ENCODE measurements at regions not wholly inside any gene's neighbourhood (a gene's known extent, or its start where the extent isn't known, plus 50 kb on each side); places are given as distances from the start of the nearest gene placed in this dataset.

DNA sequence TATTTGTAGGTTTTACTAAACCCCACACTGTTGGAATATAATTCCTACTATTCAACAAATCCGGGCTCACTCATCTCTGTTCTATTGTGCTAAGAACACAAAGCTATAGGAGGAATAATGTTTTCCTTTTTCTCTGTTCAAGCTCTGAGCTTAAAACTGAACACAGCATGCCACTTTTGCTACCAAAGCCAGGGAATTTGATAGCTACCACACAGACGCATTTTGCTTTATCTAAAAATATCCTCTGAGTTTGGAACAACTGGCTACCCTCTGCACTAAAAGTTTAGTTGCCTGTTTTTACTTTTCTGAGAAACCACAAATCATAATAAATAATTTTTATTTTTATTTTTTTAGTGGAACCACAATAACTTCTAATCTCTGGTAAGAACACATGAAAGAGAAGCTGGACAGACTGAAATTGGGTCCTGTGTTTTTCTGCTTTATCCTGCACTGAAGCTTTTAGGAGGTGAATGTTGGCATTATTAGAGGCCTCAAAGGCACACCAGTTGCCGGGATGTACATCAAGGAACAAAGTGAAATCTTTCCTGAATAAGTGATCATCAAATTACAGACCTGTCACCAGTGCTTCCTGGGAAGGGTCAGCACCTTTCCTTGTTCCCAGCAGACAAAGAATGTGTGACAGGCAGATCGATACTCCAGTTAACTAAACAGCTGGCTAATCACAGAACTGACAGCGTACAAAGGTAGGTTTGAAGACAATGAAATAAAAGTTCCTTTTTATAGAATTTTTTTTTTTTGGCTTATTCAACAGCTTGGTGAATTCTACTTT is 523.2 kb upstream of the TENM4 start:
- DNase-seq, result no peak

- DNase-seq, result no peak
These were observed 519.6 kb upstream of the TENM4 start for GRCh38 chr11:79960461-79960860.

- DNase-seq, result no peak
These were observed 518.5 kb upstream of the TENM4 start for GRCh38 chr11:79959318-79959717.

DNA sequence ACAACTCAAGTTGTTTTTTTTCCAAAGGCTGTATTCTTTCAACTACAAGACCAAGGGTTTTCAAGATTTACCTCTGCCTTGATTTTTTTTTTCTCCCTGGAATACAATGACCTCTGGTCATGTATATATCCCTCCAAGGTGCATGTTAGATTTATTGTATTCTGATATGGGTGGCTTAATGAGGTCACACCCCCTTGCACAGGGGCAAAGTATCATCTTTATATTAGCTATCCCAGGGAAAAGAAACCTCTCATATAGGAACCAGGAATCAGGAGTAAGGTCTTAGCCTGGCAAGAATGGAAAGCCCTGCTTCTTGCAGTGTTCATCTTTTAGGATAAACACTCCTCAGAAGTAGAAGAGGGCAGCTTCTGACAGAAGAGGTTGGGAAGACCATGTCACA is 516.9 kb upstream of the TENM4 start:
- no peak for DNase-seq

GRCh38 chr11:79956061-79956460 is 515.2 kb upstream of the TENM4 start:
- DNase-seq, result no peak

- no peak for DNase-seq
These were observed 512.8 kb upstream of the TENM4 start for GRCh38 chr11:79953629-79954028.

DNA sequence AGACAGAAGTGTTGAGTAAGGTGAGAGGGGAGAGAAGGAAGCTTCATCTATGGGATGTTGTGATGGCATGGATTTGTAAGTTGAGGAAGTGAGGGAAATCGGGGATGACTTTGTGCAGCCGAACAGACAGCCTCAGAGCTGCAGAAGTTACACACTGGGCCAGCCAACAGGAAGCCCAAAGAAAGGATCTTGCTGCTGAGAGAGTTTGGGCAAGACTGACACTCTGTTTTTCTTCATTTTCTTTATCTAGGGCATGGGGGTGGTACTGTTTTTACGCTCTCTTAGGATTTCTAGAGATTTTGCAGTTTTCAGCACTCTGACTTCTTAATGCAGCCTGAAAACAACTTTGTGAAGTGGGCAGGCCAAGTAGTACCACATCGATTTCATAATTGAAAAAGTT is 509.9 kb upstream of the TENM4 start:
- no peak for DNase-seq

DNA sequence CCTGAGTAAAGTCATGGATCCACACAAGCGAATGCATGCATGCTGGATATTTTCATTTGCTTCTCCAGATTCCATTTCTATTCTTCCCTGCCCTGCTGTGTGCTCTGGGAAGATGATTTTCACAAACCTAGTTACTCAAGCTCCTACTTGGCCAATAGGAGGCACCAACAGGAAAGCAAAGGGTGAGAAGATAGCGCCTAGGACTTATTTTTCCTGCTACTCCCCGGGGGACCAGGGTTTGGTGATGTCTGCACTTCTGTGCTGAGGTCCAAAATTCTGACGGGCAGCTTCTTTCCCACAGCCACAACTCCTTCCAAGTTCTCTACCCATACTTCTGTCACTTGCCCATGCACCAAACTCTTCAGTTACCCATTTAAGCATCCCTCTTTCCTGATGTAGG is 509.3 kb upstream of the TENM4 start:
- no peak for DNase-seq

DNA sequence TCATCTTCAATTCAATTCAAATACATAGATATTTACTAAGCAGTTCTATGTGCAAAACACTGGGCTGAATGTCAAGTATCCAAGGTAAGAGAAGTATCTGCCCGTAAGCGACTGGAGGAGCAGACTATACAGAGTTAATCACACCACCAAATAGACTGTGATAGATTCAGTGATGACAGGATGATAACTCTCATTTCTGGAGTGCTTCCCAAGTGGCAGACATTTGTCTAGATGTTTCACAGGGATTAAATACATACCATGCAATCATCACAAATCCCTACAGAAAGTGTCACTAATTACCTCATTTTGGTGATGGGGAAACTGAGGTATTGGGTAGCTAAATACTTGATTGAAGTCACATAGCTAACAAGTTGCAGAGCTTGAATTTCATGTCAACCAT is 508.7 kb upstream of the TENM4 start:
- no peak for DNase-seq

- no peak for DNase-seq
These were observed 501.8 kb upstream of the TENM4 start for GRCh38 chr11:79942646-79943045.

DNA sequence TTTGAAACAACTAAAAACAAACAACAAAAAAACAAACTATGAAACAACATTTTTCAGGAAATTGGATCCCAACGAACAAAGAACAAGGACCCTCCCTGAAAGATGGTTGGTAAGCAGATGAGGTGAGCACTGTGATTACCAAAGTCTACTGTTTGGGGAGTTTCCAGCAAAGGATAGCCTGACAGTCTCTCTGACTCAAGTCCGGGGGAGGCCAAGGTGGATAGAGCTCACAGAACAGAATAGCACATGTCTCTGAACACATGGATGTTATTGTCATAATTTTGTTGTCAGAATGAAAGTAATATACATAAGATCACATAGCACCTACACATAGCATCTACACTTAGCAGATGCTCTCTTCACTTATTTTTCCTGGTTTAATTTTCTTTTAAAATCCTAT is 501.3 kb upstream of the TENM4 start:
- DNase-seq, result no peak

- DNase-seq, result no peak
These were observed 500.3 kb upstream of the TENM4 start for GRCh38 chr11:79940974-79941735.

DNA sequence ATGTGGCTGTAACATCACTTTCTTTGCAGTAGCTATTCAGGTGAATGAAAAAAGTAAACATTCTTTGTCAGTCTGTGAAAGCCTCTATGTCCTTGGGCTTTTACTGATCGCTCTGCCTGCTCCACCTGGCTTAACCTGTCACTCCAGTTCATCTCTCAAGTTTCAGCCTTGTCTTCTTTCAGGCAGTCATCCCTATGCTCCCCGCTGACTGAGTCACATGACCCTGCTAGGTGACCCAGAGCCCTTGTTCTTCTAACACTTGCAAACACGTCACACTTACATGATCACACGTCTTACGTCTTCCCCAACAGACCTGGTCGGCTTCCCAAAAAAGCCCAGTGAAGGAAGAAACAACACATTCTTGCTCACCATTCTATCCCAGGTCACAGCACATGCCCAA is 499.3 kb upstream of the TENM4 start:
- no peak for DNase-seq

- no peak for DNase-seq
These were observed 498.3 kb upstream of the TENM4 start for GRCh38 chr11:79939111-79939510.

DNA sequence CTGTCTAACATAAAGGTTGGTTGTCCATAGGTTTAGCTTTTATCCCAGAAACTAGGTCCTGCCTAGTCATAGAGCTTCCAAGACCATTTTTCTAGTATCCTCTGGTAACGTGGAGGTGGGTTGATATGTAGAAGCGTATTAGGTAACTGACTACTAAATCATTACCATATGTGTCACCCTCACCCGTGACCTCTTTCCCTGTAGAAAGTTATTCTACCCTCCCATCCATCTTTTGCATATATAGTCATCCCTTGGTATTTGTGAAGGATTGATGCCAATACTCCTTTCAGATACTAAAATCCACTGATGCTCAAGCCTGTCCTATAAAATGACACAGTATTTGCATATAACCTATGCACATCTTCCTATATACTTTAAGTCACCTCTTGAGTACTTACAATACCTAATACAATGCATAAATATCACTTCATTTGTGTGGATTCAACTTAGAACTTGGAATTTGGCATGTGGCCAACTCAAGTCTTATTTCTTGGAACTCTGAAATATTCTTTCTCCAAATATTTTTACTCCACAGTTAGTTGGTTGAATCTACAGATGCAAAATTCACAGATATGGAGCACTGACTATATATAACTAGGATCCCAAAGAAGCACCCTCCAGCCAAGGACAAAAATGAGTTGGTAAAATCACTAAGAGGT is 497.0 kb upstream of the TENM4 start:
- DNase-seq, result no peak

DNA sequence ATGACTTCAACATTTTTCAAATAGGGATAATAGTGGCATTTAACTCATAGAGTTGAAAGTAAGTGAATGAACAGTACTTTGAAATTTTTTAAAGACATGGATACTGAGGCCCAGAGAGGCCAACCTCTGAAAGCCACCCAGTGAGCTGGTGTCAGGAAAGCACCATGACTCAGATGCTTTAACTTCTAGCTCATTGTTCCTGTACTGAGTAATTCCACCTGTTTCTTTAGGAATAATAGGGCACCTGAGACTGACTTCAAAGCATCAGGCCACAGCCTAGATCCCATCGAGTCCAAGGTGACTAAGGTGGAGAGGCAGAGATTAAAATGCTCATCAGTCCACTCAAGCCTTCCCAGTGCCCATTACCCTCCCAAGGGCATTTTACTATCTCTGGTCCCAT is 491.8 kb upstream of the TENM4 start:
- no peak for DNase-seq

DNA sequence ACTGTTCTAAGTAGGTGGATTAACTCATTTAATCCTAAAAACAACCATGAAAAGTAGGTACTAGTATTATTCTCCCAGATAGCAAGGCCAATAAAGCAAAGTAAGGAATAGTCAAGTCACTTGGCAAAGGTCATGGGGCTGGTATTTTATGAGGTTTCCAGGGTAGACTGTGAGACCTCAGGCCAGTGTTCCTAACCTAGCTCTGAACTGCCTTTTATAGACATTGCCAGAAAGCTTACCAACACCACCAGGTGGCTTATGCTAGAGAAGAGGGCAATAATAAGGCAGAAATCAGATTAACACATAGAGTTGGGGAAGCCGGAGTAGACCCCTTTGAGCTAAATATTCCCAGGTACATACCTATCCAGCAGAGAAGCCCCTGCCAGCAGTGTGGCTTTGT is 490.9 kb upstream of the TENM4 start:
- no peak for DNase-seq

DNA sequence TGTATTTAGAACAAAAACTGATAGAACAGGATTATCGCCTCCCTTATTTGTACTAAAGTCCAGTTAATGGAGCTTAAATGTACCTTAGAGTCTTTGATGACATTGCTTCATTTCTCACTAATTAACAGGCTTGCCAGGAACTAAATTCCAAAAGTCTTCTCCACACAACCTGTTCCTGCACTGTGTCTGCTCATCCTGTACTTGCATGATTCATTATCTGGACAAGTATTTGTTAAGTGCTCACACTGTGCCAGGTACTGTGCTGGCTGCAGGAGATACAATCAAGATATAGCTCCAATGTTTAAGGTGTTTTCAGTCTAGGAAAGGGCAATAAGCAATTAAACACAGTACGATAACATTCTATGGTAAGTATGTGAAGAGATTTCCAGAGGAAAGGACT is 485.9 kb upstream of the TENM4 start:
- DNase-seq, result no peak

GRCh38 chr11:79925570-79925969 is 484.7 kb upstream of the TENM4 start:
- DNase-seq, result no peak

GRCh38 chr11:79922641-79923040 is 481.8 kb upstream of the TENM4 start:
- DNase-seq, result no peak

GRCh38 chr11:79920480-79920879 is 479.6 kb upstream of the TENM4 start:
- no peak for DNase-seq

GRCh38 chr11:79919350-79919749 is 478.5 kb upstream of the TENM4 start:
- no peak for DNase-seq

- no peak for DNase-seq
These were observed 478.0 kb upstream of the TENM4 start for GRCh38 chr11:79918846-79919245.

DNA sequence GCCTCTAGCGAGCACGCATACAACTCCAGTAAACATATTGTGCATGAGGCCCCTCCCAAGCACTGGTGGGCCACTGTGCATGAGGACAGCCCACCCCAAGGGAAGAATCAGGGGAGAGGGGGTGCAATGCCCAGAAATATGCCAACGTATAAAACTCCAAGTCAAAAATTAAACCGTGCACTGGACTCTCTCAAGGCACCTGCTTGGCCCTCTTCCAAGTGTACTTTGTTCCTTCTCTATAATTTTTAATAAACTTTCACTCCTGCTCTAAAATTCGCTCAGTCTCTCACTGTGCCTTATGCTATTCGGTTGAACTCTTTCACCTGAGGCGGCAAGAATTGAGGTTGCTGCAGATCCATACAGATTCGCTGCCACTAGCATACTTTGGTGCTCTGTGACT is 465.3 kb upstream of the TENM4 start:
- DNase-seq, result no peak

All from DMS79 treated with DMSO at 0.1 percent for 48 hours (cell line).